ENCODE measurements at regions not wholly inside any gene's neighbourhood (a gene's known extent, or its start where the extent isn't known, plus 50 kb on each side); places are given as distances from the start of the nearest gene placed in this dataset.

GRCh38 chr3:5305684-5305989, 118.1 kb downstream of the EDEM1 start:
- DNase-seq: no peak

DNA sequence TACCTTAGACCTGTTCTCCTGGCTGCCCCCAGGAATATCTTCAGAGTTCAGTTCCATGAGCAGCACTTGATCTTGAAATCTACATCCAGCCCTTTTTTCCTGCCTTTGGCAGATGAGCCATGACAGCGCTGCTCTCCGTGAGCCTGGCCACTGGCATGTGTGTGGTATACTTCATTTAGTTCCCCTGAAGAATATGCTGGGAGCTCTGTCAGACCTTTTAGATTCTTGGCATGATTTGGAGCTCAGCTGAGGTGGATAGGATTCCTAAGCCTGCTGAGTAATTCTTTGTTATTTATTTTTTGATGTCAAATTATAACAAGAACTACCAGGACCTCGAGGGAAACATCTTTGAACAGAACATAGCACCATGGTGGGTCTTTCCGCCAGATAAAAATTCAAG, 121.7 kb downstream of the EDEM1 start:
- DNase-seq: no peak

- DNase-seq: no peak
Measured at GRCh38 chr3:5309602-5310001, 122.1 kb downstream of the EDEM1 start.

GRCh38 chr3:5310509-5310908, 123.0 kb downstream of the EDEM1 start:
- DNase-seq: no peak

- no peak for DNase-seq
Measured at GRCh38 chr3:5312290-5312689, 124.8 kb downstream of the EDEM1 start.

DNA sequence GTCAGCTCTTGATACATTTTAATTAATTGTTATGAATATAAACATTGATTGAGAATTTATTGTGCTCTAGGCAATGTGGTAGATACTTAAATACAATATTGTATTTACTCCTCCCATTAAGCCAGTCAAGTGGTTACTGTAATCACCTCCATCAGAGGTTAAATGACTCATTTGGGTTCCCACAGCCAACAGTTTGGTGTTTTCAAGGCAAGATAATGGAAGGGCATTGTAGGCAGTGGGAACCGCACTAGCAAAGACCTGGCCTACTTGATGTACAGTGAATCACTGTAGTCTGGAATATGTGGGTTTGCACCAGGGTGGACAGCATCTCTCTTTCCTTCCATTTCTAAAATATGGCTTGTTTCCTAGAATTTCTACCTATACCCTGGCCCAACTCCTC, 127.4 kb downstream of the EDEM1 start:
- DNase-seq: no peak

- DNase-seq: no peak
Measured at GRCh38 chr3:5317557-5317956, 130.1 kb downstream of the EDEM1 start.

GRCh38 chr3:5319454-5319853, 131.9 kb downstream of the EDEM1 start:
- no peak for DNase-seq

DNA sequence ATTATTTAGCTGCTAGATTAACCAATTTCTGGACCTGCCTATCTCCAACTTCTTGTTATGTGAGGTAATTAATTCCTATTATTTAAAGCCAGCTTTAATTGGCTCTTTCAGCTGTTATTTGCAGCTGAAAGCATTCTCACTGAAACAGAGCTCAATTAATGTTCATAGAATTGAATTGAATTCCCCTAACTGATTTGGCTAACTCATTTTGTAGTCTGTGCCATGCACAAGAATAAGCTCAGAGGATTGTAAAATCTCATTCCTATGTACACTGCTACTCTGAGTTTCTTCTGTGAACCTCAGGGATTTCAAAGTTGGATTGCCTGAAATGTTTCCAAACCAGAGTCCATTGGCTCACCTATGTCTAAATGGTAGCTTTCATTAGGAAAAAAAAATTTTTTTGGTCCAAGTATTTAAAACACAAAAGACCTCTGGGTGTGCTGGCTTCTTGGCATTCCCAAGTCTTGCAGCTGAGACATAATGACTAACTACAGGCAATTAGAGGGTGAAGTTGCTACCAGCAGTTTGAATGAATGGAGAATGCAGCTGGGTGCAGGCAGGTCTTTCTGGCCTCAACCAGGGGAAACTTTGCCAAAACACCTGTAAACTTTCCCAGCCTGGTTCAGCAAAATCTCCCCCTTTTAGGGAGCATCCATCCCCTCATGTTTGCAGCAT, 134.3 kb downstream of the EDEM1 start:
- no peak for DNase-seq

GRCh38 chr3:5324780-5325179, 137.3 kb downstream of the EDEM1 start:
- DNase-seq: no peak

GRCh38 chr3:5330152-5330810, 142.8 kb downstream of the EDEM1 start:
- no peak for DNase-seq

DNA sequence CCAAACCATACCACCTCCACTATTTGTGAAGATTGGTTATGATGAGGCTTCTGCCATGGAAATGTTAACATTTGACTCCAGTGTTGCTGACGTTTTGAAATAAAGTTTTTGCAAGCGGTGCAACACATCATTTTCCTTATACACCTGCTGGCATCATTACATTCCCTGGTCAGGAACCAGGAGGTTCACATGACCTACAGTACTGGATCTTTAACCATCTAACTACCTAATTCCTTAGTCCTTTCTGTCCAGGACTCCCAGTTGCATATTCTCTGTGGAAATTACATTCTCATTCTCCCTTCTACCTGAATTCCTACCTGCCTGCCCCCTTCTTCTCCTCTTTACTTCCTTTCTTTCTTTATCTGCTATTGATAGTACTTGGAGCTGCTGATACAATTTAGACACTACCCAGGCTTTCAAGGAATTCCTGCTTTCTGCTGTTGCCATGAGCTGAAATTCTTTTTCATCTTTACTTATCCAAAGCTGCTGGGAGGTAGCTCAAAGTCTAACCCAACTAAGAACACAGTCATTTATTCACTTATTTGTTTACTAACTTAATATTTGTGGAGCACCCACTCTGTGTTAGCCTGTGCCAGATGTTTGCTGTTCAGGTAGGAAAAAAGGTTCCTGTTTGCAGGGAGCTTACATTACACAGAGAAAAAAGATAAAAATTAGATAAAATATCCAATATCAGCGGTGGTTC, 144.2 kb downstream of the EDEM1 start:
- DNase-seq: no peak

DNA sequence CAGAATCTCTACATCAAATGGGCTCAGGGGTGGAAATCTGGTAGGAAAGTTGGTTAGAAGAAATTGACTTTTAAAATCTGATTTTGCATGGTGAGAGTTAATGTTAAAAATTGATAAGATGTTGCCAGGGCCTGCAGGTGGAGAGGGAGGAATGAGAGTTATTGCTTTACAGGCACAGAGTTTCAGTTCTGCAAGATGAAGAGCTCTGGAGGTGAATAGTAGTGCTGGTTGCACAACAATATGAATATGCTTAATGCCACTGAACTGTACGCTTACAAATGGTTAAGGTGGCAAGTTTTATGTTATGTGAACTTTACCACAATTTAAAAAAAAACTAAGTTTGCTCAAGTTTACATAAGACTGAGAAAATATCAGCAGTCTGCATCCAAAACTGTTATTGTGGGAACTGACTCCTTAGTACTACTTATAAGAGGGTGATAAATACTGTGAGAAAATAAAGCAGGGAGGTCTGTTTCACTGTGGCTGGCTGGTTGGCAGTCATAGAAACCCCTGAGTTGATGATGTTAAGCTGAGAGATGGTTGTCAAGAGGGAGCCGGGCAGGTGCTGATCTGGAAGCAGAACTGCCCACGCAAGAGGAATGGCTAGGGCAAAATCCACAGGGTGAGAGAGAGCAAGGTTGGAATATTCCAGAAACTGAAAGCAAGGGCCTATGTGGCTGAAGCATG, 144.9 kb downstream of the EDEM1 start:
- no peak for DNase-seq

- no peak for DNase-seq
Measured at GRCh38 chr3:5339967-5340535, 152.5 kb downstream of the EDEM1 start.

DNA sequence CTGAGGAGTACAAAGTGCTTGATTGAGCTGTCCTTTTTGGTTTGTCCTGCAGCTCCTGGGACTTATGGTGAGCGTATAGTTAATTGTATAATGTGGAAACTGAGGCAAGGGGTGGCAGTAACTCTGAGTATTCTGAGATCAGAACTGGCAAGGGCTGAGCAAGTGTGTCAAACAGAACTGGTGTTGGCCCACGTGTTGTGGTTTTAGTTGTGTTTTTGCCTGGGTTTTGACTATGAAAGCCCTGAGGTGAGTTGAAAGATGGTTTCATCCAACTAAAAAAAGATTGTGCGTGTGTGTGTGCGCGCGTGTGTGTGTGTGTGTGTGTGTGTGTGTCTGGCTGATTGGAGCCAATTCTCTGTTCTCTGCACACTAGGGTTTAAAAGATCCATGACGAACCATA, 154.1 kb downstream of the EDEM1 start:
- no peak for DNase-seq

DNA sequence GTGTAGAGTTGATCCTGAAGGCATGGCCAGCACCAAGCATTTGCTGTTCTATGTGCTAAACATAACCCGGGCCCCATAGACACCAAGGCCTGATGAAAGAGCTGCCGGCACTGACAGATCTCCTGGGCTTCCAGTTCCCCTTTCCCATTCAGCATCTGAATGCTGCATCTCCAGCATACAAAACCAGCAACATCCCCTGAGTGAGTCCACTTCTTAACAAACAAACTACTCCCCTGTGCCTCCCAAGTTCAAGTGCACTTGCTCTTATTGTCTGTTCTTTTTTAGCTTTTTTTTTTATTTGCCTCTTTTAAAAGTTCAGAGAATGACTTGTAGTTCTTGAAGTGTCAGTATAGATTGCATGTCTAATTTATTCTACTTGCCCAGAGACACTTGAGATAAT, 156.0 kb downstream of the EDEM1 start:
- no peak for DNase-seq

DNA sequence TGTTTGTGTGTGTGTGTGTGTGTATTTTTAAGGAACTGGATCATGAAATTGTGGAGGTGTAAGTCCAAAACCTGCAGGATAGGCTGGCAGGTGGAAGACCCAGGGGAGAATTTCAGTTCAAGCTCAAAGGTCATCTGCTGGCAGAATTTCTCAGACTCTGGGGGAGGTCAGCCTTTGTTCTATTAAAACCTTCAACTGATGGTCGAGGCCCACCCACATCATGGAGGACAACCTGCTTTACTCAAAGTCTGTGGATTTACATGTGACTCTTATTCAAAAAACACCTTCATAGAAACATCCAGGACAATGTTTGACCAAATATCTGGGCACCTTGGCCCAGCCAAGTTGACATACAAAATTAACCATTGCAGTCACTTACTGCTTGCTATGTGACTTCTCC, 157.2 kb downstream of the EDEM1 start:
- no peak for DNase-seq

DNA sequence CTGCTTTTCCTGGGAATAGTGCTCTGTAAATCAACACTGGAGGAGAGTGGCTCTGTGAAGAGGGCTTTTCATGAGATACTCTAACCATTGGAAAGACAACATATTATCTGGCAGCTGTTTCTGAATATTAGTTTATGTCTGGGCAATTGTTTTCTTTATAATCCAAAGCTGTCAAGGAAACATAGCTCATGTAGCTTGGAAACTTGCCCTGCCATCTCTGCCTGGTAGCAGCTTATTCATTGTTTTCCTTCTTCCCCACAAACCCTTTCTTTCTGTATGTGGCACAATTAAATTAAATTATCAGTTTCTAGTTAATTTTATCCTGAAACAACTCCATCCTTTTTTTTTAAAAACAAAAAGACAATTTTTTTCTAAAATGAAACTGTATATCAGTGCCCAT, 160.0 kb downstream of the EDEM1 start:
- DNase-seq: no peak

- no peak for DNase-seq
Measured at GRCh38 chr3:5348229-5348902, 160.9 kb downstream of the EDEM1 start.

DNA sequence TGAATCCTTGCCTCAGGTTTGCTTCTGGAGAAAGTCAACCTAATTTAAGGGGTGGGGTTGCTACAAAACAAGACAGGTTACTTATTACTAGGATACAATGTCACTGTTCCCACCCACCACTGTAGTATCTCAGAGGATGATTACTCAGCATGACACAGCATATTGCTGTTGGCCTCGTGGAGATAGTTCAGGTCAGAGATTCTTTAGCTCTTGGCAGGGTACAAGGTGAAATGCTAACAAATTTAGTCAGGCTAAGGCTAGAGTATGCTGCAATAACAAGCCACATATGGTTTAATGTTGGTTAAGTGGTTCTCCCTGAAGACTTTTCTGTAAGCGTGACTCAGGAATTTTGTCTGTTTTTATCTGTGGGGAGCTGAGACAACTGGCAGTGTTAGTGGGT, 161.8 kb downstream of the EDEM1 start:
- DNase-seq: no peak

DNA sequence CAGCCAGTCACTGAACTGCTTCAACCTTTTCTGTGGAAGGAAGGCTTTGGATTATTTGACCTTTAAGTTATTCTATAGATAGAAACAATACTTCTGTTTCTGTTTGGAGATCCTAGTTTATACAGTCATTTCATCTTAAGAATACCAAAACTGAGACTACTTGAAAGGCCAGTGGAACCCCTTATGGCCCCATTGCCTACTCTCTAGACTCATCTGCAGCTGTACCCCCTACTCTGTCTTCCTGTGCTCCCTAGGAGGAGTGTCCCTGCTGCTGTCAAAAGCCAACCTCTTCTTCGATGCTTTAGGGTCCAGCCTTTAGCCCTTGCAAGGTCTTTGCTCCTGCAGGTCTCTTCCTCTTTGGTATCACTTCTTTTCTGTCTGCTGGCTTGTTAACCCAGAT, 169.6 kb downstream of the EDEM1 start:
- no peak for DNase-seq

GRCh38 chr3:5358911-5359310, 171.4 kb downstream of the EDEM1 start:
- DNase-seq: no peak

- DNase-seq: no peak
Measured at GRCh38 chr3:5360453-5360852, 172.9 kb downstream of the EDEM1 start.
